Activated CD8-positive, alpha-beta memory T cell treated with anti-CD3 and anti-CD28 coated beads, Interleukin-2, amount 50 U/mL, for 24 hours (primary cell): ENCODE measurements at regions not wholly inside any gene's neighbourhood (a gene's known extent, or its start where the extent isn't known, plus 50 kb on each side); places are given as distances from the start of the nearest gene placed in this dataset.
"Not testable (repeated sequence)": the region's sequence is repeated elsewhere in the genome, so short reads cannot be mapped to it uniquely, and the experiment has no call there.

Experiments
- DNase-seq: peaks from one replicate; pipeline ENCODE4 v3.0.0-alpha.2; 2020; ENCODE audit errors: extremely low read depth

DNA sequence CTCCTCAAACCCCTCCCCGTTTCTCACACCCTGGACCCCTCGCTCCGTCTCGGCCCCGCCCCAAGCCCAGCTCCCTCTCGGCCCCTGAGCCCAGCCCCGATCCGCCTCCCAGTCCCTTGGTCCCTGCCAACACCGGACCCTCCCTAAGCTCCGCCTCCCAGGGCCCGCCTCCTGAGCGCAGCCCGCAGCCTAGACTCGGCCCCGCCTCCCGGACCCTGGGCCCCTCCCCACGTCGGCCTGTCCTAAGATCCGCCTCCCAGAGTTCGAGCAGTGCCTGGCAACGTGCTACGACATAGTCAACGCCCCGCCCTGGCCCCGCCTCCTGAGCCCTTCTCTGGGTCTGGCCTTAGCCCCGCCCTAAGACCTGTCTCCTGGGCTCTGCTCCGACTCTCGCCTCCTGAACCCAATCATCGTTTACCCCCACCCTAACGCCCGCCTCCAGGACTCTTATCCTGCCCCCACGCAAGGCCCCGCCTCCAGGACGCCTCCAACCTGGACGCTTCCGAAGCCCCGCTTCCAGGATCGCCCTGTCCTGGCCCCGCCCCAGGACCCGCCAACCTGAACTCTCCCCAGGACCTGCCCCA, 53.1 kb upstream of the ROPN1B start:
- peak; percentile 99 for DNase-seq

DNA sequence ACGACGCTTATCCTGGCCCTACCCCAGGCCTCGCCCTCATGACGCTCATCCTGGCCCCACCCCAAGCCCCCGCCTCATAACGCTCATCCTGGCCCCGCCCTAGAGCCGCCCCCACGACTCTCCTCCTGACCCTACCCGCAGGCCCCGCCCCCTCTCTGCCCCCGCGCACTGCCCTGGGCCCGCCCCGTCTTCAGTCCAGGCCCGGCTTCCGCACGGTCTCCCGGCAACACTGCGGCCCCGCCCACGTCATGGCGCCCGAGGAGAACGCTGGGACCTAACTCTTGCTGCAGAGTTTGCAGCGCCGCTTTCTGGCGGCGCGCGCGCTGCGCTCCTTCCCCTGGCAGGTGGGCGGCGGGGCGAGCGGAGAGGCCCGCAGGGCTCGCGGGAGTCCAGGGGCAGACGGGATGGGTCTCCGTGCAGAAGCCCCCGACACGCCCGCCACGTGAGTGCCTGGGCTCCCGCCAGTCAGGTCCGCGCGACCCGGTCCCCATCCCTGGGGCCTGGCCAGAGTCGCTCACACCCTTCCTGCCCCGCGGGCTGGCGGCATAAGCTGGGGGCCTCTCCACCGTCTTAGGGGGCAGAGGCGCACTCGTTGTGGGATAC, 52.5 kb upstream of the ROPN1B start:
- no peak for DNase-seq

DNA sequence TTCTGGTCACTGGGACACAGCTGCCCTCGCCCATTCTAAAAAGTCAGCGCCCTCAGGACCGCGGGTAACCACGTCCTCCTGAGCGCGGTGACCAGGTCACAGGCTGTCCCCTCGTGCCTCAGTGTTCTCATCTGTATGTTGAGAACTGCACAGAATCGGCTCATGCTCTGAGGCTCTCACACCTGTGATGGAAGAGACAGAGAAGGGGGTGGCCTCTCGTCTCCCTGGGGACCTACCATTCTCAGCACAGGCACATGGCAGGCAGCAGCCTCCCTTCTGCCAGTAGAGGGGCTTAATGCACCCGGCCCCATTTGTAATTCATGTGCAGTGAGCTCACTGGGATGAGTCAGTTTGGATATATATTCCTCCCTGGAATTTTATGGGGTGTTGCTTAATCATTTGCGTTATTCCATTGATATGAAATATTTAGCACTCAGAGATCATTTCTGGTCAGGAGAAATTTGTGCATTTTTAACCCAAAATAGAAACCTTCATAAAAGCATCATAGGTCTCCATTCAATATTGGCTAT, 51.9 kb upstream of the ROPN1B start:
- not testable (repeated sequence) for DNase-seq

DNA sequence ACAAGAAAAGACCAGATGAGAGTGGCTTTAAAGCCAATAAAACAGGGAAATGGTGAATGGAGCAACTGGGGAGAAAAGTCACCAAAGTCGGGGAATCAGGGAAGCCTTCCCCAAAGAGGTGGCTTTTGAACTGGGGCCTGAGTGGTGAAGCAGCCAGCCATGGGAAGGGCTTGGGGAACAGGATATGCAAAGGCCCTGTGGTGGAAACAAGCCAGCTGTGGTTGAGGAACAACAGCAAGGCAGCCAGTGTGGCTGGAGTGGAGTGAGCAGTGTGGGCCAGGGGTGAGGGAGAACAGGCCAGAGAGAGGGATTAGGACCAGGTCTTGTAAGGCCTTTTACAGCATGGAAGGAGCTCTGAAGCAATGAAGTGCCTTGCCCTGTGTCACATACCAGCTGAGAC, 51.0 kb upstream of the ROPN1B start:
- not testable (repeated sequence) for DNase-seq

DNA sequence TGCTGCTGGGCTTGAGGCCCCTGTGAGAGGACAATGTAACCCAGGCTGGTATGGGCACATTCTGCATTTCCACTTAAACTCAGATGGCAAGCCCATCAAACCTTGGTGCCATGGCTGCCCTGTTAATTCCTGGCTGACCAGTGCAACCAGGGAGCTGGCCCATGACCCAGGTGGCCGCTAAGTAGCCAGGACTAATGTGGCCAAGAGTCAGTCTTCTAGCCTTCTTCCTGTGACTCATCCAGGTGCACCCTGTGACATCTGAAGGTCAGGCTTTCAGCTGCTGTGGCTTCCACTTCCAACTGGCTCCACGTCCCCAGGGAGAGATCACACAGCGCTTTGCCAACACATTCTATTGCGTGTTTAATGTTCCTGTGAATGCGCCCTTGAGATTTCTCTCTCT, 50.5 kb upstream of the ROPN1B start:
- DNase-seq = not testable (repeated sequence)

DNA sequence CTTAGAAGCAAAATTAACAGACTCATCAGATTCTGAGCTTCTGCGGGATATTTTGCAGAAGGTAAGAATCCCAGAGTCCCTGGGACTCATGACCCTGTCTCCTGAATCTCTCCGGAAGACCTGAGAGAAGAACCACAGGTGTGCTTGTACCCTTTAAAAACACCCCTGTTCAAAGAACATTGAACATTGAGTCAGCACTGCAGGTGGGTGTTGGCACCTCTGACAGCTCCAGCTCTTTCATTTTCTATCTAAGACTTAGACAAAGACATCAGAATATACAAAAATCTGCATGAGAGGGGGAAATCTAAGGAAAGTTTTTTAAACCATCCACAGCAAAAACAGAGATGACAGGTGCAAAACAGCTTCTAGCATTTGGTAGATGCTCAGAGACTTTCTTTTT, 50.1 kb upstream of the ROPN1B start:
- DNase-seq = not testable (repeated sequence)
